GM21825 (cell line): ENCODE measurements at regions not wholly inside any gene's neighbourhood (a gene's known extent, or its start where the extent isn't known, plus 50 kb on each side); places are given as distances from the start of the nearest gene placed in this dataset.
"Not testable (repeated sequence)": the region's sequence is repeated elsewhere in the genome, so short reads cannot be mapped to it uniquely, and the experiment has no call there.

Source experiments
- ATAC-seq: cut with Tn5 transposase; IDR thresholded peaks from one replicate; pipeline ENCODE4 v1.9.1; 2021; ENCODE audit warnings: mild to moderate bottlenecking, moderate library complexity; ENCODE audit not compliant: unreplicated experiment

GRCh38 chr4:60817609-60818008, 382.5 kb upstream of the ADGRL3 start:
- no peak for ATAC-seq

- ATAC-seq: no peak
Measured at GRCh38 chr4:60822986-60823385, 377.1 kb upstream of the ADGRL3 start.

GRCh38 chr4:60840020-60840419, 360.1 kb upstream of the ADGRL3 start:
- ATAC-seq: no peak

GRCh38 chr4:60846678-60847077, 353.4 kb upstream of the ADGRL3 start:
- no peak for ATAC-seq

GRCh38 chr4:60847614-60848013, 352.5 kb upstream of the ADGRL3 start:
- no peak for ATAC-seq

- no peak for ATAC-seq
Measured at GRCh38 chr4:60857130-60857753, 342.9 kb upstream of the ADGRL3 start.

GRCh38 chr4:60863442-60863841, 336.7 kb upstream of the ADGRL3 start:
- ATAC-seq: no peak

- ATAC-seq: no peak
Measured at GRCh38 chr4:60865273-60865672, 334.9 kb upstream of the ADGRL3 start.

GRCh38 chr4:60868232-60868960, 331.7 kb upstream of the ADGRL3 start:
- no peak for ATAC-seq

GRCh38 chr4:60879135-60879701, 320.9 kb upstream of the ADGRL3 start:
- ATAC-seq: no peak

- no peak for ATAC-seq
Measured at GRCh38 chr4:60884587-60884986, 315.5 kb upstream of the ADGRL3 start.

- no peak for ATAC-seq
Measured at GRCh38 chr4:60885011-60885410, 315.1 kb upstream of the ADGRL3 start.

GRCh38 chr4:60890743-60891142, 309.4 kb upstream of the ADGRL3 start:
- ATAC-seq: no peak

- no peak for ATAC-seq
Measured at GRCh38 chr4:60891947-60892346, 308.2 kb upstream of the ADGRL3 start.

GRCh38 chr4:60897415-60897814, 302.7 kb upstream of the ADGRL3 start:
- no peak for ATAC-seq

GRCh38 chr4:60905162-60905561, 295.0 kb upstream of the ADGRL3 start:
- ATAC-seq: no peak

GRCh38 chr4:60911127-60911526, 289.0 kb upstream of the ADGRL3 start:
- no peak for ATAC-seq

GRCh38 chr4:60913002-60913401, 287.1 kb upstream of the ADGRL3 start:
- ATAC-seq: no peak

GRCh38 chr4:60913671-60914070, 286.5 kb upstream of the ADGRL3 start:
- no peak for ATAC-seq

GRCh38 chr4:60921735-60922134, 278.4 kb upstream of the ADGRL3 start:
- ATAC-seq: not testable (repeated sequence)

- no peak for ATAC-seq
Measured at GRCh38 chr4:60923075-60923474, 277.1 kb upstream of the ADGRL3 start.

- ATAC-seq: no peak
Measured at GRCh38 chr4:60926624-60927023, 273.5 kb upstream of the ADGRL3 start.
